ENCODE measurements at regions not wholly inside any gene's neighbourhood (a gene's known extent, or its start where the extent isn't known, plus 50 kb on each side); places are given as distances from the start of the nearest gene placed in this dataset.

GRCh38 chr13:99027661-99028425 lies 50.0 kb upstream of the DOCK9 start:
- DNase-seq, result no peak

- no peak for DNase-seq
Observed at GRCh38 chr13:99028890-99029289, 51.0 kb upstream of the DOCK9 start.

GRCh38 chr13:99029576-99029975 lies 51.7 kb upstream of the DOCK9 start:
- no peak for DNase-seq

- no peak for DNase-seq
Observed at GRCh38 chr13:99030326-99030725, 52.5 kb upstream of the DOCK9 start.

GRCh38 chr13:99031832-99032231 lies 54.0 kb upstream of the DOCK9 start:
- no peak for DNase-seq

GRCh38 chr13:99033814-99034213 lies 56.0 kb upstream of the DOCK9 start:
- peak; percentile 52 for DNase-seq

- DNase-seq, result no peak
Observed at GRCh38 chr13:99034333-99035085, 56.6 kb upstream of the DOCK9 start.

GRCh38 chr13:99035715-99036114 lies 57.9 kb upstream of the DOCK9 start:
- no peak for DNase-seq

- DNase-seq, result no peak
Observed at GRCh38 chr13:99037756-99038155, 59.9 kb upstream of the DOCK9 start.

- DNase-seq, result no peak
Observed at GRCh38 chr13:99039718-99040280, 61.9 kb upstream of the DOCK9 start.

GRCh38 chr13:99040536-99041131 lies 62.8 kb upstream of the DOCK9 start:
- DNase-seq, result no peak

GRCh38 chr13:99041337-99041736 lies 63.5 kb upstream of the DOCK9 start:
- no peak for DNase-seq

- no peak for DNase-seq
Observed at GRCh38 chr13:99041788-99042187, 63.9 kb upstream of the DOCK9 start.

- no peak for DNase-seq
Observed at GRCh38 chr13:99042521-99043250, 64.8 kb upstream of the DOCK9 start.

GRCh38 chr13:99043831-99044231 lies 66.0 kb upstream of the DOCK9 start:
- DNase-seq, result no peak

- no peak for DNase-seq
Observed at GRCh38 chr13:99044764-99045163, 66.9 kb upstream of the DOCK9 start.

- no peak for DNase-seq
Observed at GRCh38 chr13:99045396-99045795, 67.5 kb upstream of the DOCK9 start.

GRCh38 chr13:99046851-99047250 lies 69.0 kb upstream of the DOCK9 start:
- no peak for DNase-seq

- no peak for DNase-seq
Observed at GRCh38 chr13:99050983-99051488, 73.2 kb upstream of the DOCK9 start.

GRCh38 chr13:99051768-99052455 lies 74.0 kb upstream of the DOCK9 start:
- DNase-seq, result no peak

GRCh38 chr13:99053636-99054233 lies 75.9 kb upstream of the DOCK9 start:
- DNase-seq, result no peak

GRCh38 chr13:99055281-99055680 lies 77.4 kb upstream of the DOCK9 start:
- DNase-seq, result no peak
